IPS-11a (cell line): ENCODE measurements at regions not wholly inside any gene's neighbourhood (a gene's known extent, or its start where the extent isn't known, plus 50 kb on each side); places are given as distances from the start of the nearest gene placed in this dataset.

Experiments
- H3K4me3 ChIP-seq: one replicate; pipeline ENCODE4 v1.5.1; 2013; ENCODE audit warnings: low read depth, low read length, control low read depth

GRCh38 chr14:82298811-82299210, 765.2 kb upstream of the SEL1L start:
- H3K4me3 ChIP-seq, result no peak overlapping the region

DNA sequence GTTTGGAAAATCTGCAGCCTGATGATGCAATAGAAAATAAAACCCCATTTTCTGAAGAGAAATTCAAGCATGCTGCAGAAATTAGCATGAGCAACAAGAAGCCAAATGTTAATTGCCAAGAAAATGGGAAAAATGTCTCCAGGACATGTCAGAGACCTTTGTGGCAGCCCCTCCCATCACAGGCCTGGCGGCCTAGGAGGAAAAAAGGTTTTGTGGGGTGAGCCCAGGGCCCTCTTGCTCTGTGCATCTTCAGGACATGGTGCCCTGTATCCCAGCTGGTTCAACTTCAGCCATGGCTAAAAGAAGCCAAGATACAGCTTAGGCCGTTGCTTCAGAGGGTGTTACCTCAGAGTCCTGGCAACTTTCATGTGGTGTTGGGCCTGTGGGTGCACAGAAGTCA, 775.5 kb upstream of the SEL1L start:
- no peak overlapping the region for H3K4me3 ChIP-seq

DNA sequence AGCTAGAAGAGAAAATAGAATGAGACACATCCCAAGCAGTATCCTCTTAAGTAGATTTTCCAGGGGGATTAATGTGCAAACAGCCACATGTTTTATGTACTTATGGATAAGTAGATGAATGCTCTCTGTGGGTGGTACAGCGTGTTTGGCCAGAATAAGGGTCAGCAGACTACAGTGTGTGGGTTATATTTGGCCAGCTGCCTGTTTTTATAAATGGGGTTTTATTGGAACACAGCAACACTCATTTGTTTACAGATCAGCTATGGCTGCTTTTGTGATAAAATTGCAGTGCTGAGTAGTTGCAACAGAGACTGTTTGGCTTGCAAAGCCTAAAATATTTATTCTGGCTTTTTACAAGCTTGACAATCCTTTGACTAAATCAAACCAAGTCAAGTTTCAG, 780.2 kb upstream of the SEL1L start:
- H3K4me3 ChIP-seq, result no peak overlapping the region

GRCh38 chr14:82328442-82328841, 794.8 kb upstream of the SEL1L start:
- H3K4me3 ChIP-seq, result no peak overlapping the region

DNA sequence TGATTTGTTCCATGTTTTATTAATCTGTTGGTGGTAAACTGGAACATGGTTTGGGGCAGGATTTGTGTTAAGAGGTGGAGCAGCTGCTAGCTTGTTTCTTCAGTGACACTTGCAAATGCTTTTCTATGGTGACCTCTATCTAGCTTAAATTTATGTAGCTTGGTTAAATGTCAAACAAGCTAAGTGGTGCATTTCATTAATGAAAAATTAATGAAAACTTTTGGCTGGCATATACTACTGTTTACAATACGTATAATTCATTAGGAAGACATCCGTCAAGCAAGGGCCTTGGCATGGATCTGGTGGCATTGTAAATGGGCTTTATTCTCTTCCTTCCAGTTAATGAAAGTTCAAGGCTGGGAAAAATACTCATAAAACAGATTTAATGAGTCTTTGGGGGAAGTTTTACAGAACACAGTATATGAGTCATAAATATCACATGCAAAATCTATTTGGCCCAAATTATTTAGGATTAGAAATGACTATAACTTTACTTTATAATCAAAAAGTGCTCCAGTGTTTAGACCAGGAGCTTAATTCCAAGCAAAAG, 807.7 kb upstream of the SEL1L start:
- H3K4me3 ChIP-seq, result no peak overlapping the region

DNA sequence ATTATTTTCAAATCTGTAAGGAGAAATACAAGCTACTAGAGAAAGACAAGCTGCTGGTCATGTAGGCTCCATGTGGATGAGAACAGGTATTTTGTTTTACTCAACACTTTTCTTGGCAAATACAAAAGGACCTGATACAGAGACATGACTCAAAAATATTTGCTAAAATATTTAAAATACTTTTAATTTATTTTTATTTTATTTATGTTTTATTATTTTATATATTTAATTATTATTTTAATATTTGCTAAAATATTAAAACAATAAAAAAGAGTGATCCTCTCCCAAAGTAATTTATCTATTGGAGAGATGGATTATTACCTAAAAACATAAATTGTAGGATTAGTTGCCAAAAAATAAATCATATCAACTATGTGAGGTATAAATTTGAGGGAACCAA, 808.9 kb upstream of the SEL1L start:
- no peak overlapping the region for H3K4me3 ChIP-seq

DNA sequence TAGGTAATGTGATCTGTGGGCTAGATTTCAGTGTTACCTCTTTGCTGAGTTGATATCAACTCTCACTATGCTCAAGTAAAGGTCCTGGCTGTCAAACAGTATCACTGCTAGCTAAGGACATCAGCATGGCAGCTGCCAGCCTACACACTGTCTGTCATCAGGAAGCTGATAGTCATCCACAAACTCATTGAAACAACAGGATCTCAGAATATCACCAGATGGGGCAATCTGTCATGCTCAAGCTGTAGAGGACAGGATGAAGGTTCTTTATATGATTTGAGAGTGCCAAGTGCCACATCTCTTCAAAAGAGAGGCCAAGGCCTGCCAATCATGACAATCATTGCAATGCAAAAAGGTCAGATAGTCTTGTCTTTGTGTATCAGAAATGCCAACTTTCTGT, 811.5 kb upstream of the SEL1L start:
- H3K4me3 ChIP-seq, result no peak overlapping the region

- no peak overlapping the region for H3K4me3 ChIP-seq
These were observed 820.5 kb upstream of the SEL1L start for GRCh38 chr14:82354126-82354525.

DNA sequence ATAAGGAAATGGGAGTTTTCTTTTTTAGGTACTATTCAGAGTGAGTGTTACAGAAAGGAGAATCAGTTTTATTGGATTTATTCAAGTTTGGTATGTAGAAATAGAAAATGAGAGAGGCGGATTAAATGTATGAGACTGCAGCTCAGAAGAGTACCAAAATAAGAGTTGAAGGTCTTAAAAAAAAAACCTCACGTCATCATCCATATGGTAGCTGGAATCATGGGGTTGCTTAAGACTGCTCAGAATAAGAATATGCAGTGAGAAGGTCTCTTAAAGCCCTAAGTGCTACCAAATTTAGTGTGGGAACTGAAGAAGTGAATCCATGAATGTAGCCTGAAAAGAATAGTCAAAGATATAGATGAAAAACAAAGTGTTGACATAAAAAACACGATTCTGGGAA, 825.5 kb upstream of the SEL1L start:
- no peak overlapping the region for H3K4me3 ChIP-seq

- H3K4me3 ChIP-seq, result no peak overlapping the region
These were observed 828.8 kb upstream of the SEL1L start for GRCh38 chr14:82362452-82362851.

DNA sequence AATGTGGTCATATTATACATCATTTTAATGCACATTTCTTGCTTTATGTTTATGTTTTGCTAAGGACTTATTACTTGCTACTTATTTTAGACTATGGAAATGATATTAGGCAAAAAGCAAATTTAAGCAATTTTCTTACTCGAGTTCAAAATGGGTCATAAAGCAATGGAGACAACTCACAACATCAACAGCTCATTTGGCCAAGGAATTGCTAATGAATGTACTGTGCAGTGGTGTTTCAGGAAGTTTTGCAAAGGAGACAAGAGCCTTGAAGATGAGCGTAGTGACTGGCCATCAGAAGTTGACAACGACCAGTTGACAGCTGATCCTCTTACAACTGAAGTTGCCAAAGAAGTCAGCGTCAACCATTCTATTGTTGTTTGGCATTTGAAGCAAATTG, 831.8 kb upstream of the SEL1L start:
- no peak overlapping the region for H3K4me3 ChIP-seq

- no peak overlapping the region for H3K4me3 ChIP-seq
These were observed 833.1 kb upstream of the SEL1L start for GRCh38 chr14:82366803-82367202.

DNA sequence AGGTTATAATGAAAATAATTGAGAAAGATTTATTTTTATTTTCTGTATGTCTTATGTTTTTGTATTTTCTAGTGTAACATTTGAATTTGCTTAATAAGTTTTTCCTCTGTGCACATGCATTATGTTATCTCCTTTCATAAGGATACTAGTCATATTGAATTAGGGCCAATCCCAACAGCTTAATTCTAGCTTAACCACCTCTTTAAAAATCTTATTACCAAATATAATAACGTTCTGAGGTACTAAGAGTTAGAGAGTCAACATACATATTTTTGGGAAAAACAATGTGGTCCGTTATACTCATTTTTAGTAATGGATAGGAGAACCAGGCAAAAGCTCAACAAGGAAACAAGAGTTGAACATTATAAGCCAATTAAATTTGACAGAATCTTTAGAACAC, 845.6 kb upstream of the SEL1L start:
- H3K4me3 ChIP-seq, result no peak overlapping the region

DNA sequence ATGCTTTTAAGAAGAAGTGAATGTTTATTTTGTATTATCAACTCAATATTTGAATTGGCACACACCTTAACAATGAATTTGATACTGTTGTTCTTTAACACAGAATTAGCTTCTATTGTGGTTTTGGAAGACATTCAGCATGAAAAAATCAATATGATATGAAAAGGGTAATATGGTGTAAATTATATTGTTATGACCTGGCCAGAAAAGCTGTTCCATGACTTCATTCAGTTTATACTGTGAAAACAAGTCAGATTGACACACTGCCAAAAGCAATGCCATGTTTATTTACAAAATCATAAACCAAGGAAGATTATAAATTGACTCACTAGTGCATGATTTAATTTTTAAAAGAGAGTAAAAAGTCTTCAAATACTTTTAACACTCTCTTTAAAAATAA, 851.4 kb upstream of the SEL1L start:
- no peak overlapping the region for H3K4me3 ChIP-seq

GRCh38 chr14:82387699-82388098, 854.0 kb upstream of the SEL1L start:
- H3K4me3 ChIP-seq, result no peak overlapping the region

DNA sequence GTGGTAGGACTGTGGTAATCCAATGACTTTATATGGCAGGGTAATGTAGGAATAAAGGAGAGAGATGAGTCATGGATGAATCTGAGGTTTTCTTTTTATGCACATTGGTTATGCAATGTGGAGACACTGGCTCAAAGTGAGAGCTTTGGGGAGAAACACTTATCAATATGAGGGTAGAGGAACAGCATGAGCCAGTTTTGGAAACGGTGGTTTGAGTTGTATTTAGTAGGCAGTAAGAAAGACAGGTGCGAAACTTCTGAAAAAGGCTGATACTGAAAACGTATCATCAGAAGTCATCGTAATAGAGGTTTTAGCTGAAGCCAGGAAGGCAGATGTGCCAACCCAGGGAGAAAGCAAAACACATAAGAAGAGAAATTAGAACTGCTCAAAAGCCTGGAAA, 854.8 kb upstream of the SEL1L start:
- no peak overlapping the region for H3K4me3 ChIP-seq

DNA sequence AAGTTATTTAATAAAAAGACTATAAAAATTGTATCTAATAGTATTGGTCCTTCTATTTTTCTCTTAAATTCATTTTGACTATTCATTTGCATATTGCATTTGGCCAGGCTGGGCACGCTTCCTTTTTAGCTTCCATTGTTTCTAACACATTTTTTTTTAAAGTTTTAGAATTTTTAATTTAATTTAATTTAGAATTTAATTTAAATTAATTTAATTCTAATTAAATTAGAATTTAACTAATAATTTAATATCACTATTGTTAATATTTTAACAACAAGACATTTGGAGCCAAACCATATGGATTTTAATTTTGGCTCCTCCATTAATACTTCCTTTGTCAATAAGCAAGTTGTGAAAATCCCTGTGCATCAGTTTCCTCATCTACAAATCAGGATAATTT, 856.9 kb upstream of the SEL1L start:
- no peak overlapping the region for H3K4me3 ChIP-seq

GRCh38 chr14:82394916-82395315, 861.3 kb upstream of the SEL1L start:
- no peak overlapping the region for H3K4me3 ChIP-seq

GRCh38 chr14:82398256-82398655, 864.6 kb upstream of the SEL1L start:
- H3K4me3 ChIP-seq, result no peak overlapping the region

DNA sequence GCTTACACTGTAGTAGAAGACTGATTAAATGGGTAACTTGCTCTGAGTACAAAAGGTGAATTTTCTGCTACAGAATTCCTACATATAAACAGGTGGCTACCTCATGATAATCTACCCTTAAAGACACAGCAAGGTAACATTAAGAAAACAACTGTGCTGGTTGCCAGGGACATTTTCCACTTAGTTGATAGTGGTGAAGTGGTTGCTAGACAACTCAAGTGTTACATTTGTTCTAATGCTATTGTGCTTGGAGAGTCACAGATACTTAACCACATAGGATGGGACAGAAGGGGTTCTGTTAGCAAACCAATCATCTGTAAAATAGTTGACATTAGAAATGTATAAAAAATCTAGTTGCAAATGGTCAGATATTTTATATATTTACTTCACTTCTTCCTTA, 870.3 kb upstream of the SEL1L start:
- no peak overlapping the region for H3K4me3 ChIP-seq

- H3K4me3 ChIP-seq, result no peak overlapping the region
These were observed 876.4 kb upstream of the SEL1L start for GRCh38 chr14:82410064-82410463.

DNA sequence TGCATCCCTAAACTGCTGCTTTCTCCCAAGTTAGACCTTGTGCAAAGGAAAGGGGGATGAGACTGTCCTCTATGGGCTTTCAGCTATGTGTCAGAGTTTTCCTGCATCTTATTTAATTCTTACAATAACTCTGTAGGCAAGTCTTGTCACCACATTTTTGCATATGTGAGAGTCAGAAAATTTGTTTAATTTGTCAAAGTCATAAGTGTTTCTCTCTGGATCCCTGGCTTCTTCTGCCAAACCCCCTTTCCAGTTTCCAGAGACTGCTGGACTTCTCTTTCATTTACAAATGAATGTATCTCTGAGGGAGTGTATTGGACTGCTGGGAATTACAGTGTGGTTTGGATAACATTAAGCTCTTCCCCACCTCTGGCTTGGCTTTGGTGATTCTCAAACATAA, 877.6 kb upstream of the SEL1L start:
- H3K4me3 ChIP-seq, result no peak overlapping the region

- no peak overlapping the region for H3K4me3 ChIP-seq
These were observed 878.9 kb upstream of the SEL1L start for GRCh38 chr14:82412545-82412944.
